Activated naive CD8-positive, alpha-beta T cell treated with anti-CD3 and anti-CD28 coated beads for 36 hours (primary cell): ENCODE measurements at regions not wholly inside any gene's neighbourhood (a gene's known extent, or its start where the extent isn't known, plus 50 kb on each side); places are given as distances from the start of the nearest gene placed in this dataset.

Experiments
- DNase-seq: peaks from one replicate; pipeline ENCODE4 v3.0.0; 2021
- H3K27ac Mint-ChIP-seq: one replicate; pipeline ENCODE4 v1.8.0; 2022; ENCODE audit warnings: mild to moderate bottlenecking, moderate library complexity, mixed read lengths
- H3K27me3 Mint-ChIP-seq: one replicate; pipeline ENCODE4 v1.8.0; 2022; ENCODE audit warnings: mild to moderate bottlenecking, mixed read lengths
- H3K36me3 Mint-ChIP-seq: one replicate; pipeline ENCODE4 v1.8.0; 2021; ENCODE audit warnings: mild to moderate bottlenecking, mixed read lengths
- H3K4me1 Mint-ChIP-seq: one replicate; pipeline ENCODE4 v1.8.0; 2021; ENCODE audit warnings: mixed read lengths
- H3K4me3 Mint-ChIP-seq: one replicate; pipeline ENCODE4 v1.8.0; 2022; ENCODE audit warnings: mild to moderate bottlenecking, moderate library complexity, mixed read lengths
- H3K9me3 Mint-ChIP-seq: one replicate; pipeline ENCODE4 v1.8.0; 2022; ENCODE audit warnings: mixed read lengths

DNA sequence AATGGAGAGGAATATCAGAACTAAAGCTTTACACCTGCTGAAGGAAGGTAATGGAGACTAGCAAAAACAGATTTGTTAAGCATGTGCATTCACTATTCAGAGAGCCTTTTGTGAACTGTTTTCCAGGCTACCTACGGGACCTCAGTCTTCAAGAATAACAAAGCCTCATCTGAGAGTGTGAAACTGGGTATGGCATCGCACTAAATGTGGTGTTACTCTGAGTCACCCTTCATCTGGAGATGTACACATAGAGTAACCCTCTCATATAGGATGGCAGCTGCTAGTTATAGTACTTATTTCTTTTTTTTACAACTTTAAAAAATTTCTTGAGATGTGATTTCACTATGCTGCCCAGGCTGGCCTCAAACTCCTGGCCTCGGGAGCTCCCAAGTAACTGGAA, 306.8 kb downstream of the ZNF608 start:
- no peaks in the 10 kb centered on the region for H3K36me3 Mint-ChIP-seq
- no peaks in the 10 kb centered on the region for H3K4me1 Mint-ChIP-seq
- H3K9me3 Mint-ChIP-seq, result no peaks in the 10 kb centered on the region
- H3K4me3 Mint-ChIP-seq, result no peak overlapping the region
- no peak overlapping the region for H3K27ac Mint-ChIP-seq
- no peaks in the 10 kb centered on the region for H3K27me3 Mint-ChIP-seq
- DNase-seq, result no peak

DNA sequence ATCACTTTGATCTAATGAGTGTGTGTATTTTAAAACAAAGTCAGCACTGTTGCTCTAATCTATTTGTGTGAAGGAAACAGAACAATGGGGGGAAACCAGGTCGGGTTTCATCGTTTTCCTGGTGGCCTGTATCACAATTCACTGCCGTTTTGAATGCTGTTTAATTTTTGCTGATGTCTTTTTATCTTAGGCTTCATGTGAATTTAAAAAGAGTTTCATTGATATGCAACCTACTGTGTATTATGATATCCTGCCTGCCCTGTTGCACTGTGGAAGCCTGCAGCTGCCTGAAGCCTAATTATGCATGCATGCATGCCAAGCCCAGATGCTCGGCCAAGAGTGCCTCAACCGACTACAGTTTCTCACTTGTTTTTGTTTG, 307.5 kb downstream of the ZNF608 start:
- no peak for DNase-seq
- H3K27me3 Mint-ChIP-seq, result no peaks in the 10 kb centered on the region
- no peaks in the 10 kb centered on the region for H3K4me1 Mint-ChIP-seq
- no peak overlapping the region for H3K4me3 Mint-ChIP-seq
- H3K9me3 Mint-ChIP-seq, result peaks cover 3% of the 10 kb centered on the region
- H3K36me3 Mint-ChIP-seq, result no peaks in the 10 kb centered on the region
- H3K27ac Mint-ChIP-seq, result no peak overlapping the region

DNA sequence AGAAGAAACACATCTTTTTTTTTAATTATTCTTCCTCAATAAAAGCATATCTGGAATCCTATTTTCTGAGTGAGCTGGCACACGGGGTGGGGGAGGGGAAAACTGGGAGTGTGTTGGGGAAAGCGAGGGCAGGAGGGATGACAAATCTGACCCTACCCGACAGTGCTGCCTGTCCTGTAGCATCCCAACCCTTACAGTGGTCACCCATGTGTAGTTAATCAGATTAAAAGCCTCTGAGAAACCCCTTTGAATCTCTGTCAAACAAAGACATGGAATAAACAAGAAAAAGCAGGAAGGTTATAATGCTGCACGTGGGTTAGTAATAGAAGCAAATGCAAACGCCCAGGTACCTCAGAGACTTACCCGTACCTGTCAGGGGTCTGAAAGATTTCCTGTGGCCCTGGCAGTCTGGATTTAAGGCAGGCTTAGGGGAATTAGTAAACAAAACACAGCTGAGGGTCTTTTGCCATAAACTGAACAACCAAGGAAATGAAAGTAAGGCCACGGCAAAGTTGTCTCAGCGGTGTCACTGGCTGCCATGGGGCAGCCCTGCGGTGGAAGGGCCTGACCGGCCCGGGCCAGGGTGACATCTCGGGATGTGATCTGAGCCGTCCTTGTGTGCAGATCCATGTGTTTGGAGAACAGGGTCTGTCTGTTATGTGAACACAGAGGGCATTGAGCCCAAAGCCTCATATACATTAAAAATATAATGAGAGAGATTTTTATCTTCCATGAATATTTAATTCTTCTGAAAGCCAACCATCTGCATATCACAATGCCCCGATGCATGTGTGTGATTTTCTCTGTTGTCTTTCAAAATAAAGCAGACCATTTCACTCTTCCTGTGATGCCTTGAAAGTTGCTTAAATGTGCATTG, 308.2 kb downstream of the ZNF608 start:
- H3K9me3 Mint-ChIP-seq, result peaks cover 5% of the 10 kb centered on the region
- H3K27ac Mint-ChIP-seq, result no peak overlapping the region
- no peaks in the 10 kb centered on the region for H3K27me3 Mint-ChIP-seq
- no peak overlapping the region for H3K4me3 Mint-ChIP-seq
- no peak for DNase-seq
- H3K4me1 Mint-ChIP-seq, result no peaks in the 10 kb centered on the region
- H3K36me3 Mint-ChIP-seq, result no peaks in the 10 kb centered on the region

DNA sequence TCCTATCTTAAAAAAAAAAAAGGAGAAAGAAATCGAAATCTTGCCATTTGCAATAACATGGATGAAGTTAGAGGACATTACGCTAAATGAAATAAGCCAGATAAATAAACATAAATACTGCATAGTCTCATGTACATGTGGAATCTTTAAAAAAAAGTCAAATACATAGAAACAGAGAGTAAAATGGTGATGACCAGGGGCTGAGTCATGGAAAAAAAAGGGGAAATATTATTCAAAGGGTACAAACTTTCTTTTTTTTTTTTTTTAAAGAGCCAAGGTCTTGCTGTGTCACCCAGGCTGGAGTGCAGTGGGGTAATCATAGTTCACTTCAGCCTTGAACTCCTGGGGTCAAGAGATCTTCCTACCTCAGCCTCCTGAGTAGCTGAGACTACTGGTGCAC, 310.1 kb downstream of the ZNF608 start:
- Mint-ChIP-seq H3K9me3 (peaks cover 8% of the 10 kb centered on the region), H3K4me3 (no peak overlapping the region), H3K4me1 (no peaks in the 10 kb centered on the region), H3K27ac (no peak overlapping the region), H3K27me3 (no peaks in the 10 kb centered on the region), H3K36me3 (no peaks in the 10 kb centered on the region)
- no peak for DNase-seq

DNA sequence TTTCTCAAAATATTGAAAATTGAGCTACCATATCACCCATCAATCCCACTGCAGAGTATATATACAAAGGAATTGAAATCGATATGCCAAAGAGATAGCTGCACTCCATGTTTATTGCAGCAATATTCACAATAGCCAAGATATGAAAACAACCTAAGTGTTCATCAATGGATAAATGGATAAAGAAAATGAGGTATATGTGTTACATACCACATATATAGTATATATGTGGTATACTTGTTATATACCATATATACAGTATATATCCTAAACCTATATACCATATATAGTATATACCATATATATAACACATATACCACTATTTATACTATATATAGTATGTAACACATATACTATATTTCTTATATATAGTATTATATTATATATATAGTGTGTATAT, 313.3 kb downstream of the ZNF608 start:
- DNase-seq, result no peak
- H3K27me3 Mint-ChIP-seq, result no peaks in the 10 kb centered on the region
- H3K4me1 Mint-ChIP-seq, result no peaks in the 10 kb centered on the region
- H3K9me3 Mint-ChIP-seq, result peaks cover 12% of the 10 kb centered on the region
- H3K36me3 Mint-ChIP-seq, result no peaks in the 10 kb centered on the region
- H3K4me3 Mint-ChIP-seq, result no peak overlapping the region
- H3K27ac Mint-ChIP-seq, result no peak overlapping the region

DNA sequence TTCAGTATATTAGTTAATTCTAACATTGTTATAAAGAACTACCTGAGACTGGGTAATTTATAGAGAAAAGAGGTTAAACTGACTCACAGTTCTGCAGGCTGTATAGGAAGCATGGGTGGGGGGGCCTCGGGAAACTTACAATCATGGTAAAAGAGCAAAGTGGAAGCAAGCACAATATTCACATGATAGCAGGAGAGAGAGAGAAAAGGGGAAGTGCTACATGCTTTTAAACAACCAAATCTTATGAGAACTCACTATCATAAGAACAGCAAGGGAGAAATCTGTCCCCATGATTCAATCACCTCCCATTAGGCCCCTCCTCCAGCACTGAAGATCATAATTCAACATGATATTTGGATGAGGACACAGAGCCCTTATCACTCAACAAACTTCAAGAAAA, 324.9 kb downstream of the ZNF608 start:
- H3K27me3 Mint-ChIP-seq, result no peaks in the 10 kb centered on the region
- peaks cover 20% of the 10 kb centered on the region for H3K9me3 Mint-ChIP-seq

DNA sequence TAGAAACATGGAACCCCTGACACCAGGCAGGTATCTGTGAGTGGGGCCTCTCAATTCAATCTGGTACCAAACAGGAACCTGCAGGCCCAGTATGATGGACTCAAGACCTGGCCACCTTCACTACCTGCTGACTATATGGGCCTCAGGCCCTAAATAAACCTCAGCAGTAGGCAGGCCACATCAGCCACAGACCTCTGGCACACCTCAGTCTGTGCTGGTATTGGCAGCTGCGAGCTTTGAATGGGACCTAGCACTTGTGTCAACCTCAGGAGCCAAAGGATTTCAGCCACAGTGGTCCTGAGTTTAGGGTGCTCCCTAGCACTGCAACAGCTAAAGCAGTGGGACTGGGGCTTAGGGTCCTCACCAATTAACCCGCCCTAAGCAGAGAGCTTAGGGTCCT, 325.5 kb downstream of the ZNF608 start:
- DNase-seq, result no peak
- Mint-ChIP-seq H3K4me1 (no peaks in the 10 kb centered on the region), H3K36me3 (no peaks in the 10 kb centered on the region), H3K4me3 (no peak overlapping the region), H3K27me3 (no peaks in the 10 kb centered on the region), H3K27ac (no peak overlapping the region), H3K9me3 (peaks cover 16% of the 10 kb centered on the region)

More for the DNA sequence above, 324.9 kb downstream of the ZNF608 start:
- no peak for DNase-seq
- H3K36me3 Mint-ChIP-seq, result no peaks in the 10 kb centered on the region
- no peak overlapping the region for H3K4me3 Mint-ChIP-seq
- H3K27ac Mint-ChIP-seq, result no peak overlapping the region
- H3K4me1 Mint-ChIP-seq, result no peaks in the 10 kb centered on the region

DNA sequence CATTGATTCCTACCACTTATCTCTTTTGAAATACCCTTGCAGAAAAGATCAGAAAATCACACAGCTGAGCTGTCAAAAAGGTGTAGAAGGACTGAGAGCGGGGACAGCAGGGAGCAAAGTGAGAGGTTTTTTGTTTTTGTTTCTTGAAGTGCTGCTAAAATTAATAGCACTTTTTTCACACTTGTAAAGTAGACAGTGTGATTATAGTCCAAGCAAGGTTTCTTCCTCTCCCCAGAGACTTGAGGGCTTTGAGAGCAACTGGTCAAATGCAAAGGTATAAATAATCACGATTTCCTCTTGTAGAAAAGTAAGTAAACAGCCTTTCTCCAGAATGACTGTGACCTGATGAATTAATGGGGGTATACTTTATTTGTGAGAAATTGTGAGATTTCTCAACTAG, 326.9 kb downstream of the ZNF608 start:
- peaks cover 11% of the 10 kb centered on the region for H3K9me3 Mint-ChIP-seq
- no peak overlapping the region for H3K27ac Mint-ChIP-seq
- no peak overlapping the region for H3K4me3 Mint-ChIP-seq
- H3K4me1 Mint-ChIP-seq, result no peaks in the 10 kb centered on the region
- no peaks in the 10 kb centered on the region for H3K36me3 Mint-ChIP-seq
- no peak for DNase-seq
- H3K27me3 Mint-ChIP-seq, result no peaks in the 10 kb centered on the region

DNA sequence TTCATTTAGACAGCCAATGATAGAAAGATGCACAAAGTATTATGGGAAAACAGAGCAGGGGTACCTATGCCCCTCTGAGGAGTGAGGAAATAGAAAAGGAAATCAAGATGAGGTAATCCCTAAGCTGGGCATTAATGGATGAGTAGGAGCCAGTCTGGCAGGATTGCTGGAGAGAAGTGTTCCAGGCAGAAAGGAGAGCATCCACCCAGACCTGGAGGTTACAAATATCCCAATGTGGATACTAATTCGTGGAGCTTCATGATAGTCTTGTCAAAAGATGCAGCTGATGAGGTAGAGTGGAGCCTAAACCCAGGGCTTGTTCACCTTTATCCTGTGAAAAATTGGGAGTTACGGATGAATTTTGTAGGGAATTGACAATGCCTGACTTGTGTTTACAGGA, 328.0 kb downstream of the ZNF608 start:
- H3K36me3 Mint-ChIP-seq, result no peaks in the 10 kb centered on the region
- no peak for DNase-seq
- no peak overlapping the region for H3K4me3 Mint-ChIP-seq
- H3K9me3 Mint-ChIP-seq, result peaks cover 6% of the 10 kb centered on the region
- no peak overlapping the region for H3K27ac Mint-ChIP-seq
- H3K27me3 Mint-ChIP-seq, result no peaks in the 10 kb centered on the region
- H3K4me1 Mint-ChIP-seq, result no peaks in the 10 kb centered on the region

DNA sequence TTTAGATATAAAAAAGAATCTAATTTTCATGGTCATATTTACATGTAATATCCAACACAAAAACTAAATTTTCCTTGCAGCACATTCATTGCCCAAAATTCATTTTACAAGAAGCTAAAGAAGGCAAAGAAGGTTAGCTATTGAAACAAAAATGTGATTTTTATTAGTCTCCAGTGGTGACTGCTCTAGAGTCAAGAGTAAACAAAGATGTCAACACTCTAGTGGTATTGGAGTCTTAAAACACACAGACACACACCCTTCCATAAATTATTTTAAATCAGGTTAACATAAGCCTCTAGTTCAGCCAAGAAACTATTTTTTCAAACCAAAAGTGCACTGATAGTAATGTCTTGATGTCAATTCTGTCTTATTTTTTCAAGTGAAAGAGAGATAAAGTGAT, 329.2 kb downstream of the ZNF608 start:
- no peaks in the 10 kb centered on the region for H3K27me3 Mint-ChIP-seq
- H3K27ac Mint-ChIP-seq, result no peak overlapping the region
- no peaks in the 10 kb centered on the region for H3K4me1 Mint-ChIP-seq

DNA sequence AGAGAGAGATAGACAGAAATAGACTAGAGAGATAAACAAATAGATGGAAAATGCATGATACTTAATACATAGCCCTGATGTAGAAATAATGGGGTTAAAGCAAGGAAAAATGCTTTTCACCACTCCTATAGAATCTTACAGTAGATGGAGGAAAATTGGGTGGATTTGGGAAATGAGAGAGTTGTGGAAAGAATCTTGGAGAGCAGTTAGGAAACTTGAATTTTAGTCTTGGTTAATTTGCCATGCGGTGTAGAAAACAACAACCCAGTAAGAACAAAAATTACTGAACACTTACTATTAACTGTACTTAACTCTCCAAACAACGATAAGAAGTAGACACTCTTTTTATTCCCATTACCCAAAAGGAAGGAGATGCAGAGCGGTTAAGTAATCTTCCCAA, 329.8 kb downstream of the ZNF608 start:
- DNase-seq, result no peak
- Mint-ChIP-seq H3K36me3 (no peaks in the 10 kb centered on the region), H3K4me3 (no peak overlapping the region), H3K4me1 (no peaks in the 10 kb centered on the region), H3K27ac (no peak overlapping the region), H3K9me3 (no peaks in the 10 kb centered on the region), H3K27me3 (no peaks in the 10 kb centered on the region)

More for the DNA sequence above, 329.2 kb downstream of the ZNF608 start:
- Mint-ChIP-seq H3K36me3 (no peaks in the 10 kb centered on the region), H3K4me3 (no peak overlapping the region), H3K9me3 (peaks cover 3% of the 10 kb centered on the region)
- no peak for DNase-seq

DNA sequence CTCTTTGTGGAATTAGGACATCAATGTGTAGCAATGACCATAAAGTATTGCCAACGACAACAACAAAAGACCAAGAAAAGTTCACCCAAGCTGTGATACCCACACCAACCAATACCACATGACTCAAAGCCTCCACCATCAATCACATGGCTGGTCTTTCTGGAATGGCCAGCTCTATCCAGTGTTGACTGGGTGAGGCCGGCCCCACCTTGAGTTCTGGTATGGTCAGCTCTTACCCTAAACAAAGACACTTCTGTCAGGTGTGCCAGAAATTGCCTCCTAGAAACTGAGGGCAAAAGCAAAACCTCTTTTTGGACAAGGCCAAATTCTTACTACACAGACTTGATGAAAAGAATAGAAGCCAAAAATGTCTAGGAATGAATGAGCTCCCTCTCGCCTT, 331.5 kb downstream of the ZNF608 start:
- Mint-ChIP-seq H3K4me1 (no peaks in the 10 kb centered on the region), H3K27me3 (no peaks in the 10 kb centered on the region), H3K9me3 (no peaks in the 10 kb centered on the region), H3K27ac (no peak overlapping the region), H3K4me3 (no peak overlapping the region), H3K36me3 (no peaks in the 10 kb centered on the region)
- DNase-seq, result no peak

DNA sequence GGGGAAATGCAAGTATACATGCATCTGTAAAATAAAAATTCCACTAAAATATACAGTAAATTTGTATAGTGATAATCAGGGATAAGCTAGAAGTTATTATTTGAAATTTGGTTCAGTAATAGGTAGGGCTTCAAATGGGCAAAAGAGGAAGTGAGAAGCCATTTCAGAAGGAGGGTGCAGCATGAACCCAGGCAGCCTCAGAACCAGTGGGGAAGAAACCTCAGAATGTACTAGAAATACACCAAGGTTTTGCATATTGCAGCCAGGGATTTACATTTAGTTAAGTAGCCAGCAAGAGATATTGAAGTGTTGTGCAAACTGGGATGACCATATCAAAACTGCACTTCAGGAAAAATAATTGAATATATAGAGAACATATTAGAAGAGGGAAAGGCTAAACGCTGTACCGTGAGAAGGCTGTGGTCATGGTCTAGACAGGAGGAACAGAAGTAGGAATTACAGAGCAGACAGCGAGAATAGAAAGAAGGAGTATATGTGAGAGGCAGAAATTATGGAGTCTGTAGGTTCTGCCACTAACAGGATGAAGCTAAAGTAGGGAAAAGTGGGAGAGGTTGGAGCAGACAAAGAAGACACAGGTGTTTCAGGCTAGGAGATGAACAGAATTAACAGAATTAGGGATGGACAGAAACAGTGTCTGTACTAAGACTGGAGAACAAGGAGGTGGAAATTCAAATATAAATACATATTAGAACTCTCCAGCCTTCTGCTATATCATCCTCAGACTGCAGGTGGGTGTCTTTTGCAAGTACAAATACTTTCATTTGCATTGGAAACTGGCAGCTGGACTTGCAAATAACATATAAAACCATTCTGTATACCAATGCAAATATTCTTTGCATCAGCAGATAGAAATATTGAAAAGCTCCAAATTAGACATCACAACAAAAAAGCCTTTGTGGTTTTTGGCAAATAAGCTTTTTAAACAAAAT, 335.6 kb downstream of the ZNF608 start:
- no peak for DNase-seq
- no peaks in the 10 kb centered on the region for H3K36me3 Mint-ChIP-seq
- H3K4me3 Mint-ChIP-seq, result no peak overlapping the region
- H3K4me1 Mint-ChIP-seq, result no peaks in the 10 kb centered on the region
- H3K27me3 Mint-ChIP-seq, result no peaks in the 10 kb centered on the region
- H3K27ac Mint-ChIP-seq, result no peak overlapping the region
- H3K9me3 Mint-ChIP-seq, result no peaks in the 10 kb centered on the region

DNA sequence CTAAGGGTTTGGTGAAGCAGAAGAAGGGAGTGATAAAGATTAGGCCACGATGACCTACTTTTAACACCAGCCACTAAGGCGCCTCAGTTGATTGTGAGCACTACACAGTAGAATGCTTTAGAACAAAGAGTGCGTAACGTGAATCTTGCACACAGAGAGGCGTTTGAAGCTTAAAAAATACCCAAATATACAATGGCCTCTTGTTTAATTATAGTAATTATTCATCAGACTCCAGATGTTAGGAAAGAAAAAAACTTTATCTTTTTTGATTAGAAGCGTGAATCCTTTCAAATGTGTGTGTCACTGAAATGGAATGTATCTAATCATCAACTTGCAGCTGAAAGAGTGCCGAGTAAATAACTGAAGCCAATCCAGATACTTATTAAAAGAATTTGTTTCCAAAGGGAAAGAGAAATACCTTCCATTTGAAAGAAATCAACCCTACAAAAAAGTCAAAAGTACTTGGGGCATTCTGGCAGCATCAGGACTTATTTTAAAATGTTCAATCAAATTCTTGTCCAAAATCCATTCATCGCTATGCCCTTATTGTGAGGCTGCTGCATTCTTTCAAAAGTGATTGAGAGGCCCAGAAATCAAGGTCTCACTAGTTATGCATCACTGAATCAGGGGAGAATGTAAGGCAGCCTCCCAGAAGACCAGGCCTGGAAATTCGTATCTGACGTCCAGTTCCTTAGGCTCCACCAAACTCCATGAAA, 337.5 kb downstream of the ZNF608 start:
- Mint-ChIP-seq H3K9me3 (no peaks in the 10 kb centered on the region), H3K27ac (no peak overlapping the region), H3K36me3 (no peaks in the 10 kb centered on the region), H3K4me3 (no peak overlapping the region), H3K27me3 (no peaks in the 10 kb centered on the region), H3K4me1 (no peaks in the 10 kb centered on the region)
- no peak for DNase-seq

DNA sequence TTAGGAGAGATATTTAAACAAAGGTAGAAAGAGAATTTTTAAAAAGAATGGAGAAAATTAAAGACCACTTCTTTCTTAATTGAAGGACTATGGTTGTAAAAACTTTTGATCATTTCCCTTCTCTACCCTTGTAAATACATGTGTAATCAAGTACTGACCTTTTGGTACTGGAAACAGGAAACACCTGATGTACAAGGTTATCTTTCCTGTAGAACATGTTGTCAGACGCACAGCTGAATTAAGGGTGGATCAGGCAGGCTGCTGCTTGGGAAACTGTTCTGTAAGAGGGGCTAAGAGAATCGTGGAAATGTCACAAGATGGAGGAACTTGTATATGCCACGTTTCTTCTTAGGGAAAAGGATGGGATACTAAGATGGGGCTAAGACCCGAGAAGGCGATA, 341.6 kb downstream of the ZNF608 start:
- DNase-seq, result no peak
- H3K27me3 Mint-ChIP-seq, result no peaks in the 10 kb centered on the region
- H3K27ac Mint-ChIP-seq, result no peak overlapping the region
- no peaks in the 10 kb centered on the region for H3K9me3 Mint-ChIP-seq
- no peaks in the 10 kb centered on the region for H3K4me1 Mint-ChIP-seq
- no peaks in the 10 kb centered on the region for H3K36me3 Mint-ChIP-seq
- no peak overlapping the region for H3K4me3 Mint-ChIP-seq
